GM12878 (cell line): ENCODE measurements at regions not wholly inside any gene's neighbourhood (a gene's known extent, or its start where the extent isn't known, plus 50 kb on each side); places are given as distances from the start of the nearest gene placed in this dataset.

Source experiments
- ATAC-seq: fragments of 200-7000 bp; cut with Tn5 transposase; 3 replicates; pipeline ENCODE4 v1.9.1; 2020; ENCODE audit warnings: mild to moderate bottlenecking, moderate library complexity
- BruUV-seq: library from RNA; stranded (reverse); fragments of 400-500 nt; replicated peaks from 2 replicates; lab custom pipeline; 2021; lab: Mats Ljungman, UMichigan
- CTCF ChIA-PET: fragments of 300-600 bp; sonication (Branson Sonifier 250); formaldehyde crosslinking; extraction: SDS; loops from one replicate; lab custom pipeline; 2021; ENCODE audit warnings: inconsistent platforms; lab: Yijun Ruan, JAX
- POLR2A ChIA-PET: fragments of 350-600 bp; formaldehyde crosslinking; extraction: SDS; loops from one replicate; lab custom pipeline; 2021; ENCODE audit warnings: inconsistent platforms; lab: Charles Lee
- RAD21 ChIA-PET: fragments of 300-600 bp; sonication (Branson Sonifier 250); formaldehyde crosslinking; loops from one replicate; lab custom pipeline; 2023; ENCODE audit warnings: antibody characterized with exemption; ENCODE audit not compliant: unreplicated experiment; lab: Charles Lee
- SMC1A ChIA-PET: fragments of 300-600 bp; sonication (Branson Sonifier 250); formaldehyde crosslinking; loops from one replicate; lab custom pipeline; 2023; ENCODE audit not compliant: unreplicated experiment, uncharacterized antibody; lab: Charles Lee
- DNase-seq: peaks from one replicate; pipeline ENCODE4 v3.0.0-alpha.2; 2011; ENCODE audit warnings: low read depth, low spot score
- FAIRE-seq: peaks from 3 replicates; lab custom pipeline; 2011; peaks lifted over from hg19 to GRCh38; lab: Jason Lieb, UNC
- H2AFZ ChIP-seq: 2 replicates; pipeline ENCODE4 v1.6.0; 2011; ENCODE audit warnings: low read depth, low read length, control low read depth; ENCODE audit not compliant: control insufficient read depth
- H3K27ac ChIP-seq: 2 replicates; pipeline ENCODE4 v1.5.1; 2011; ENCODE audit warnings: control low read depth; ENCODE audit not compliant: control insufficient read depth, insufficient read depth
- H3K27me3 ChIP-seq, 2 experiments: replicated peaks in 1 of 2; 2 replicates each; pipeline versions ENCODE4 v1.6.0 to v1.6.1; 2011; ENCODE audit warnings: low read length in 1 of 2; ENCODE audit not compliant: control insufficient read depth in 2 of 2, insufficient read depth in 2 of 2
- H3K36me3 ChIP-seq, 2 experiments: 2 replicates each; pipeline ENCODE4 v1.5.1; 2011; ENCODE audit warnings: low read length in 1 of 2; ENCODE audit not compliant: control insufficient read depth in 2 of 2, insufficient read depth in 2 of 2
- H3K4me1 ChIP-seq: 2 replicates; pipeline ENCODE4 v1.6.1; 2011; ENCODE audit warnings: mild to moderate bottlenecking, low read length, moderate library complexity, mixed read lengths; ENCODE audit not compliant: control insufficient read depth, insufficient read depth
- H3K4me2 ChIP-seq: 2 replicates; pipeline ENCODE4 v1.6.0; 2011; ENCODE audit warnings: control low read depth; ENCODE audit not compliant: control insufficient read depth, insufficient read depth
- H3K4me3 ChIP-seq: fragments of 200-600 bp; sonication (generic); 2 replicates; pipeline ENCODE4 v1.5.1; 2016
- H3K79me2 ChIP-seq: 2 replicates; pipeline ENCODE4 v1.6.0; 2011; ENCODE audit warnings: low read length; ENCODE audit not compliant: control insufficient read depth, insufficient read depth
- H3K9ac ChIP-seq: 2 replicates; pipeline ENCODE4 v1.8.0; 2011; ENCODE audit warnings: low read length, control low read depth, mixed read lengths; ENCODE audit not compliant: control insufficient read depth, insufficient read depth
- H3K9me3 ChIP-seq: replicated peaks from 3 replicates; pipeline ENCODE4 v1.5.1; 2011; ENCODE audit warnings: mild to moderate bottlenecking, low read length; ENCODE audit not compliant: control insufficient read depth, insufficient read depth
- H4K20me1 ChIP-seq: 2 replicates; pipeline ENCODE4 v1.6.0; 2011; ENCODE audit not compliant: control insufficient read depth, insufficient read depth
- ATF7 ChIP-seq: fragments of 450-650 bp; IDR thresholded peaks from 2 replicates; pipeline ENCODE4 v1.6.1; 2016; ENCODE audit warnings: low read depth, mild to moderate bottlenecking
- E4F1 ChIP-seq: fragments of 450-650 bp; IDR thresholded peaks from 2 replicates; pipeline ENCODE4 v1.6.1; 2018; ENCODE audit warnings: borderline replicate concordance, mild to moderate bottlenecking; ENCODE audit not compliant: partially characterized antibody
- EED ChIP-seq: sonication (generic); IDR thresholded peaks from 2 replicates; pipeline ENCODE4 v1.6.1; 2016; ENCODE audit warnings: antibody characterized with exemption, low read depth
- EP300 ChIP-seq, 2 experiments: fragments of 150-350 bp in 1 of 2; IDR thresholded peaks; 2 replicates each; pipeline ENCODE4 v1.6.1; 2011 to 2012; ENCODE audit warnings: low read depth in 2 of 2, low read length in 2 of 2, borderline replicate concordance in 1 of 2, improper control_type of control experiment in 1 of 2, inconsistent platforms in 1 of 2; ENCODE audit not compliant: control insufficient read depth in 1 of 2
- HDAC2 ChIP-seq: fragments of 200-600 bp; sonication (generic); IDR thresholded peaks from 2 replicates; pipeline ENCODE4 v1.6.1; 2017
- IRF5 ChIP-seq: fragments of 450-650 bp; IDR thresholded peaks from 2 replicates; pipeline ENCODE4 v1.6.1; 2017; ENCODE audit warnings: borderline replicate concordance
- MTA3 ChIP-seq: IDR thresholded peaks from 2 replicates; pipeline ENCODE4 v1.6.1; 2012; ENCODE audit warnings: low read length, inconsistent platforms, borderline replicate concordance
- NRF1 ChIP-seq: conservative IDR thresholded peaks from 2 replicates; pipeline ENCODE4 v1.6.1; 2011; ENCODE audit warnings: mild to moderate bottlenecking, low read depth, low read length, improper control_type of control experiment
- PKNOX1 ChIP-seq: fragments of 450-650 bp; IDR thresholded peaks from 2 replicates; pipeline ENCODE4 v1.6.1; 2016; ENCODE audit warnings: mild to moderate bottlenecking
- SMAD1 ChIP-seq: fragments of 450-650 bp; IDR thresholded peaks from 2 replicates; pipeline ENCODE4 v1.6.1; 2018; ENCODE audit warnings: mild to moderate bottlenecking, low read depth; ENCODE audit not compliant: partially characterized antibody
- TCF12 ChIP-seq: IDR thresholded peaks from 2 replicates; pipeline ENCODE4 v1.6.1; 2011; ENCODE audit warnings: low read depth, mild to moderate bottlenecking, low read length
- TCF3 ChIP-seq: IDR thresholded peaks from 2 replicates; pipeline ENCODE4 v1.6.1; 2012; ENCODE audit warnings: low read depth, mild to moderate bottlenecking, low read length, borderline replicate concordance; ENCODE audit not compliant: insufficient read depth
- WGBS: methylation state at CpG from one replicate; pipeline ENCODE4 v1.1.6; 2016; ENCODE audit warnings: low lambda C conversion rate; ENCODE audit not compliant: insufficient replicate concordance, insufficient coverage; ENCODE audit errors: missing lambda C conversion rate; 5-methylcytosine and 5-hydroxymethylcytosine counted together
- in situ Hi-C: fragments of 300-500 bp; cut with MboI; formaldehyde crosslinking; loops from 9 replicates; pipeline ENCODE4 v1.14.3; 2018; ENCODE audit warnings: mixed read lengths
- intact Hi-C: fragments of 100-400 bp; cut with micrococcal nuclease; formaldehyde crosslinking; loops from one replicate; pipeline ENCODE4 v1.14.2; 2022; ENCODE audit not compliant: unreplicated experiment

- 8% methylated on average over 3 of the region's 3 CpGs for WGBS
- no peak for FAIRE-seq
- H3K9ac ChIP-seq = no peak overlapping the region
- TF ChIP-seq E4F1 (no peak), MTA3 (no peak), TCF3 (no peak), ATF7 (no peak), HDAC2 (no peak), IRF5 (no peak), PKNOX1 (no peak), TCF12 (no peak), EP300 (IDR thresholded peaks at IDR 0.05; ENCODE audit: borderline replicate concordance in 1 of 2, control insufficient read depth in 1 of 2, low read depth in 2 of 2, low read length in 2 of 2) (no peak), SMAD1 (no peak), EED (no peak), NRF1 (no peak)
- DNase-seq = no peak
- H3K27ac ChIP-seq = no peak overlapping the region
- in situ Hi-C loops = no loop called here
- no peaks in the 10 kb centered on the region for H3K27me3 ChIP-seq
- H4K20me1 ChIP-seq = no peaks in the 10 kb centered on the region
- H3K36me3 ChIP-seq = no peaks in the 10 kb centered on the region
- ATAC-seq = no peak
- ChIA-PET POLR2A (no interaction called here), RAD21 (no interaction called here), SMC1A (no interaction called here), CTCF (no interaction called here)
- BruUV-seq = no TSS peak
- no peak overlapping the region for H3K4me2 ChIP-seq
- H3K79me2 ChIP-seq = no peaks in the 10 kb centered on the region
- no peaks in the 10 kb centered on the region for H3K9me3 ChIP-seq
- intact Hi-C loops = no loop called here
- no peak overlapping the region for H2AFZ ChIP-seq
- no peaks in the 10 kb centered on the region for H3K4me1 ChIP-seq
- no peak overlapping the region for H3K4me3 ChIP-seq
Observed at GRCh38 chr3:139793408-139793807, 115.6 kb upstream of the NMNAT3 start.
